ENCODE measurements at regions not wholly inside any gene's neighbourhood (a gene's known extent, or its start where the extent isn't known, plus 50 kb on each side); places are given as distances from the start of the nearest gene placed in this dataset.
"Not testable (repeated sequence)": the region's sequence is repeated elsewhere in the genome, so short reads cannot be mapped to it uniquely, and the experiment has no call there.

- not testable (repeated sequence) for TF ChIP-seq CTCF (IDR thresholded peaks at IDR 0.05; ENCODE audit: borderline replicate concordance, extremely low read depth, low read length, poor library complexity, severe bottlenecking); EZH2 (IDR thresholded peaks at IDR 0.05; ENCODE audit: borderline replicate concordance, low read depth, low read length, severe bottlenecking)
These were observed 120.6 kb upstream of the TPTE start for GRCh38 chr21:10400622-10401361.
